GM21390 (cell line): ENCODE measurements at regions not wholly inside any gene's neighbourhood (a gene's known extent, or its start where the extent isn't known, plus 50 kb on each side); places are given as distances from the start of the nearest gene placed in this dataset.

Experiments used
- ATAC-seq: cut with Tn5 transposase; IDR thresholded peaks from one replicate; pipeline ENCODE4 v1.9.1; 2021; ENCODE audit not compliant: unreplicated experiment

GRCh38 chr2:9086465-9086864 lies 83.0 kb upstream of the MBOAT2 start:
- no peak for ATAC-seq

DNA sequence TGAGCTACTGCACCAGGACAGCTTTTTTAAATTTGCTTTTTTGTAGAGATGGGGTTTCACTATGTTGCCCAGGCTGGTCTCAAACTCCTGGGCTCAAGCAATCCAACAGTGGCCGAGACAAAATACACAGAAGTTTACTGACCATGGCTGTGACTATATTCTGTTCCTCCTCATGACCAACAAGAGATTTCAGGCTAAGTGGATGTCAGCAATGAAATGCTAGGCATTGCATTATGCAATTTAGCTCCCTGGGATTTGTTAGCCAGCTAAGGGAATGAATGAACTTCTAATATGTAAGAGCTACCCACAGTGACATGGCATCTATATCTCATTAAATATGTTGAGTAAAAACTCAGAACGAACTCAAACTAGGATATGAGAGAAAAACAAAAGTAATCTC lies 81.9 kb upstream of the MBOAT2 start:
- no peak for ATAC-seq

GRCh38 chr2:9083287-9083686 lies 79.8 kb upstream of the MBOAT2 start:
- no peak for ATAC-seq

DNA sequence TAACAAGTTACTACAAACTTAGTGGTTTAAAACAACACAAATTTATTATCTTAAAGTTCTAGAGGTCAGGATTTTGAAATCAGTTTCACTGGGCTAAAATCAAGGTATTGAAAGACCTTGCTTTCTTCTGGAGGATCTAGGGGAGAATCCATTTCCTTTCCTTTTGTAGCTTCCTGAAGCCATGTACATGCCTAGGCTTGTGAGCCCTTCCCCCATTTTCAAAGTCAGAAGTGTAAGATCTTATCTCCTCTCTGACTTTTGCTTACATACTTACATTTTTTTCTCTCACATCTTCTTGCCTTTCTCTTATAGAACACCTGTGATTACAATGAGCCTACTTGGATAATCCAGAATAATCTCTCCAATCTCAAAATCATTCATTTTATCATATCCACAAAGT lies 78.7 kb upstream of the MBOAT2 start:
- no peak for ATAC-seq

DNA sequence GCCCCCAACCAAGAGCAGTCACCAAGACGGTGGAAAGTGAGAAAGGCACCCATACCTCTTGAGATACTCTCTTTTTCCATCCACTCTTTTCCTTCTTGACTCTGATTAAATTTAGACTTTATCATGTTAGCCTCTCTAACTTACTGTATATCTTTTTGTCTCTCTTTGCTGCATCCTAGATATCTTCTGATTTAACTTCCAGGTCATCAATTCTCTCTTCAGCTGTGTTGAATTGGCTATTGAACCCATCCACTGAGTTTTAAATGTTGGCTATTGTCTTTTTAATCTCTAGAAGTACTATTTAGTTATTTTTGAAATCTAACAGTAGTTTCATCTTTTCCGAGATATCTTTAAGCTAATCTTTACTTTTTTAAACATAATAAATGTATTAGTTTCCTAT lies 78.3 kb upstream of the MBOAT2 start:
- no peak for ATAC-seq

DNA sequence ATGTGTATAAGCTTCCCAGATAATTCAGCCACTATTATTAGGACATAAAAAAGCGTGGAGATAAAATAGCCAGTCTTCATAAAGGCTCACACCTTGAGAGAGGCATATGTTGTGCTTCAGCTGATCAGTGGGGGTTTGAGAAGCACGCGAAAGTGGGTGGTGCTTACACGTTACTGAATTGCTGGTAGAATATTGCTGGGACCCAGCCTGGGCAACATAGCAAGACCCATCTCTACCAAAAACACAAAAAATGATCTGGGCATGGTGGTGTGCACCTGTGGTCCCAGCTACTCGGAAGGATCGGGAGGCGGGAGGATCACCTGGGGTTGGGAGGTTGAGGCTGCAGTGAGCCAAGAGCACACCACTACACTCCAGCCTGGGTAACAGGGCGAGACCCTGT lies 74.9 kb upstream of the MBOAT2 start:
- ATAC-seq = no peak

DNA sequence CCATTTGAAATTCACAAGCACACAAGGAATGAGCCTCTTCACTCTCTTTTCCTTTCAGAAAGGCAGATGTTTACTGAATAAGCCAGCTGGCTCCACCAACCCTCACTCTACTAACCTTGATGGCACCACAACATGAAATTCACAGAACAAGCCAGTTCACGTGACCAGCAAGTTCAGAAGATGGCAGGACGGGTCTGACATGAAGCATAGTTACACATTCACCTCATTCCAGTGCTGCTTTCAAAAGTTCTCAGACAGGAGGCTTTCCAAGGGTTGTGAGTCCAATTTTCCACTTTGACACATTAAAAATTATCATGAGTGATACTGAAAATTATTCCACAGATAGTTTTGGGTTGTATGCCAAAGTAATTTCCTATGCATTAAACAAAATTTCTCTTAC lies 74.2 kb upstream of the MBOAT2 start:
- ATAC-seq = no peak

GRCh38 chr2:9076755-9077154 lies 73.3 kb upstream of the MBOAT2 start:
- ATAC-seq = no peak

DNA sequence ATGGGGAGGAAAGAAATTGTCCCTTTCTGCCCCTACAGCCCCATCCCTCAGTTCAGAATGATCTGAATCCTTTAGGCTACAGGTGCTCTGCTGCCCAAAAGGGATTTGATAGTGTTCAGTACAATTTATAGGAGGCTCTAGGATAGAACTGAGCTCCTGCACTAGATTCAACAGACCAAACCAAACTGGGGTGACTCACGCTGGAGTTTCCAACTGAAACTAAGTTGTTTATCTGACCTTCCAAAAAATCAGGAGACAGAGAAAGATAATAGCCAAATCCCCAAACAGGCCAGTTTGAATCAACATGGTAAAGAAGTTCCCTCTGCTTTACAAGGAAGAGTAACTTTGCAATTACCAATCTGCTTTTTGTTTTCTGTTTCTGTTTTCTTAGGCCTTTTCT lies 72.7 kb upstream of the MBOAT2 start:
- no peak for ATAC-seq

- ATAC-seq = no peak
These were observed 71.4 kb upstream of the MBOAT2 start for GRCh38 chr2:9074930-9075329.

DNA sequence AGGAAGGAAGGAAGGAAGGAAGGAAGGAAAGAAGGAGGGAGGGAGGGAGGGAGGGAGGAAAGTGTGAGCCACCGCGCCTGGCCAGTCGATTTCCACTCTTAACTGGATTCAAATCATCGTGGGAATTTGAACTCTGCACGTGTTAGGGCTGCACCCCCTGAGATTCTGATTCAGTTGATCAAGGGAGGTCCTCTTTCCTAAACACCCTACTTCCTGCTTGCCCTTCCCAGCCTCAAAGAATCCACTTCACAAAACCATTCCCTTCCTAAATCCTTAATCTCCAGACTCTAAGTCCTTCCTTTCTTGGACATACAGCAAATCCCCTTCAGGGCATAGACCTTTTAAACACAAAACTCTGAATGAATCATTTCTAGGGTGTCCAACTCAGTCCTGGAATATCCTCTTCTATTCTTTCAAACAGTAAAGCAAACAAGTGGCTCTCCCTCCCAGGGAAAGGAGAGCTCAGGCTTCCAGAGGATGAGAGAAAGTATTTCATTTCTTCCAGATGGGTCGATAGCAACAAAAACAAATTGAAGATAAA lies 68.2 kb upstream of the MBOAT2 start:
- ATAC-seq = no peak

GRCh38 chr2:9071032-9071431 lies 67.5 kb upstream of the MBOAT2 start:
- no peak for ATAC-seq

DNA sequence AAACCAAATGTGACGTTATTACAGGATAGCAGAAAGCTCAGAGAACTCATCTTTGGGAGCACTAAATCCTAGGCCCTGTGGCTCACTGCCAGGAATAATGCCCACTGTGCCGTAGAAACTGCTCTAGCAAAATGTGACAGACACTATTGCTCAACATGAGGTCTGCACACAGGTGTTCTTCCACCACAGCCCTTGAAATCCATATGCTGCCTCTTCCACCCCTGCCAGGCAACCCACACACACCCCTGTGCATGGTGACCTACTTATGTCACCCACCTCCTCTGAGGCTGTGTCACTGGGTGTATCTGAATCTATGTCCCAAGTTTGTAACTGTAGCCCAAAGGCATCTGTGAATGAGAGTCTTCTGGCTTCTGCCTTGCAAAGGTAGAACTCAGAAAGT lies 66.1 kb upstream of the MBOAT2 start:
- no peak for ATAC-seq

DNA sequence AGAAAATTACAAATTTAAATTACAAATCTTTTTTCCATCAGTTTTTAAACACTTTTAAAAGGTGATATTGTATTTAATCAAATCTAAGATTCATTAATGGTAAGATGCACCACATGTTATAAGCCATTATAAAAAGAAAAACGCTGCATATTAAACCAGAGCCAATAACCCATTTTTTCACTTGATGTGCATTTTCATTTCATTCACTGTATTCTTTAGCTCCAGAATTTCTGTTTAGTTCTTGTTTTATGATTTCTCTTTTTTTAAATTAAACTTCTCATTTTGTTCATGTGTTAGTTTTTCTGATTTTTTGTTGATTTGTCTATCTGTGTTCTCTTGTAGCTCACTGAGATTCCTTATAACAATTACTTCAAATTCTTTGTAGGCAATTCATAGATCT lies 62.4 kb upstream of the MBOAT2 start:
- no peak for ATAC-seq

DNA sequence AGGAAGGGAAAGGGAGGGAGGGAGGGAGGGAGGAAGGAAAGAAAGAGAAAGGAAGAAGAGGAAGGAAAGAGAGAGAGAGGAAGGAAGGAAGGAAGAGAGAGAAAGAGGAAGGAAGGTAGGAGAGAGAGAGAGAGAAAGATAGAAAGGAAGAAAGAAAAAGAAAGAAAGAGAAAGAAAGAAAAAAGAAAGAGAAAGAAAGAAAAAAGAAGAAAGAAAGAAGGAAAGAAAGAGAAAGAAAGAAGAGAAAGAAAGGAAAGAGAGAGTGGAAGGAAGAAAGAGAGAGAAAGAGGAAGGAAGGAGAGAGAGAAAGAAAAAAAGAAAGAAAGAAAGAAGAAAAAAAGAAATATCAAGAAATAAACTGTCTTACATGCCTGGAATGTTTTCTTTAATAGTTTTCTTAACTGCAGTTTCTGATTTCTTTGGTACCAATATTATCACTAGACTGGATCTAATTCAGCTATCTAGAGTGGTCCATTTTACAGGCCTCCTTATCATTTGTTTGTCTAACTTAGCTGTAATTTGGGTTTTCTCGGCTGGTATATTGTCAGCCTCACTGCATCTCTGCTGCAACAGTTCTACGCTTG lies 59.6 kb upstream of the MBOAT2 start:
- ATAC-seq = no peak

DNA sequence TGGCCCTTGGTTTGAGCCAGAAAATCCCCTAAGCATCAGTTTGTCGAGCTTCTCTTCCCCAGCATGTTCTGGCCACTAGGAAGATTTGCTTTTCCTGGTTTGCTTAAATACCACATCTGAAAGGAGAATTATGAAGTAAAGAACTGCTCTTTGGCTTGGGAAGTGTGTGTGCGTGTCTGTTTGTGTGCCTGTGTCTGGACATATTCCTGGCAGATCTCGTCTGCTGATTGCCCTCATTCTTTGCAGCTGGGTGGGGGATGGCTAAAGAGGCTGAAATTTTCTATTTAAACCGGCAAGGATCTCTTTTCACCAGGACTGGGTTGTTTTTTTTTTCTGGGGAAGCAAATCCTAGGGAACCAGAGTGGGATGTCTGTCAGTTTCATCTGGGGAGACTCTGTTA lies 57.3 kb upstream of the MBOAT2 start:
- no peak for ATAC-seq

DNA sequence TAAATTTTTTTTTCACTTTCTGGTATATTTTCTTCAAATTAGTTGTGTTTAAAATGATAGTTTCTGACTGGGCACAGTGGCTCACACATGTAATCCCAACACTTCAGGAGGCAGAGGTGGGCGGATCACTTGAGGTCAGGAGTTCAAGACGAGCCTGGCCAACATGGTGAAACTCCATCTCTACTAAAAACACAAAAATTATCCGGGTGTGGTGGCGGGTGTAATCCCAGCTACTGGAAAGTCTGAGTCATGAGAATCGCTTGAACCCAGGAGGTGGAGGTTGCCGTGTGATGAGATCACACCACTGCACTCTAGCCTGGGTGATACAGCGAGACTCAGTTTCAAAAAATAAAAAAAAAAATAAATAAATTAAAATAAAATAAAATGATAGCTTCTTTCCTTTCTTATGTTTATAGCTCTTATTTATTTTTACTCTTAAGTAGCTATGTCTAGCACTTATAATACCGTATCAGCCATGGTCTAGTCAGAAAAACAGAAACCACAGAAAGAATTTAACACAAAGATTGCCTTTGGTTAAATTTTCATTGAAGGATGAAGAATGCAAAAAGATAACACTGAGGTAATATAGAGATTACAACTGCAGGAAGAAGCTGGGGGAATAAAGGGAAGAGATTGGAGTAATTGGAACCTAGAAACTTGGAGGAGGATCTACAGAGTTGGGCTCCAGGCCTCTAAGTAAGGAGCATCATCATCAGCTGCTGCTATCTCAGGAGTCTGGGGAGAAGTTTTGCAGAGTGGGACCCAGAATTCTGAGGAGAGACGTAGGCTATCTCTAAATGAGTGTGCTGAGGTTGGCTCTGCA lies 54.7 kb upstream of the MBOAT2 start:
- ATAC-seq = no peak

DNA sequence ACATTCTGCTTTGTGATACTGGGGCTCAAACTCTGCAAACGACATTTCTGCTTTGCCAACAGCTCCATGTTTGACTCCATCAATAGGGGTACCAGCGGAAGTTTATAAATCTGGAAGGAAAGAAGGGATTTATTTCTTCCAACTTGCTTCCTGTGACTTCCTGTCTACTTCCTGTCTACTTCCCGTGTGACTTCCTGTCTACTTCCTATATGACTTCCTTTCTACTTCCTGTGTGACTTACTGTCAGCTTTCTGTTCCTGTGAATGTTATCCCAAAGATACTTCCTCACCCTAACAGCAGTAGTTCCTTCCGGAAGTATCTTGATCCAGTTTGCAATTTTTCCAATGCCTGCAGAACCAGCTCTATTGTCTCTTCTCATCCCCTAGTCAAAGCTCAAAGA lies 52.0 kb upstream of the MBOAT2 start:
- ATAC-seq = no peak

- ATAC-seq = no peak
These were observed 50.0 kb upstream of the MBOAT2 start for GRCh38 chr2:9053534-9053931.
